G401.6 (cell line): ENCODE measurements at regions not wholly inside any gene's neighbourhood (a gene's known extent, or its start where the extent isn't known, plus 50 kb on each side); places are given as distances from the start of the nearest gene placed in this dataset.

ENCODE experiments used
- FAIRE-seq: peaks from 2 replicates; lab custom pipeline; 2012; peaks lifted over from hg19 to GRCh38; lab: Jason Lieb, UNC

GRCh38 chr16:64158941-64159588 lies 962.8 kb downstream of the CDH11 start:
- FAIRE-seq = no peak

GRCh38 chr16:64153718-64154117 lies 968.1 kb downstream of the CDH11 start:
- FAIRE-seq = no peak

- FAIRE-seq = no peak
These were observed 969.7 kb downstream of the CDH11 start for GRCh38 chr16:64151990-64152767.

GRCh38 chr16:64150193-64150592 lies 971.7 kb downstream of the CDH11 start:
- FAIRE-seq = no peak

GRCh38 chr16:64149756-64150155 lies 972.1 kb downstream of the CDH11 start:
- FAIRE-seq = no peak

- no peak for FAIRE-seq
These were observed 973.5 kb downstream of the CDH11 start for GRCh38 chr16:64148356-64148755.

- no peak for FAIRE-seq
These were observed 973.9 kb downstream of the CDH11 start for GRCh38 chr16:64147941-64148340.

- no peak for FAIRE-seq
These were observed 977.2 kb downstream of the CDH11 start for GRCh38 chr16:64144617-64145016.

GRCh38 chr16:64138621-64139020 lies 983.2 kb downstream of the CDH11 start:
- FAIRE-seq = no peak

GRCh38 chr16:64138006-64138405 lies 983.9 kb downstream of the CDH11 start:
- no peak for FAIRE-seq

- no peak for FAIRE-seq
These were observed 985.1 kb downstream of the CDH11 start for GRCh38 chr16:64136743-64137142.

GRCh38 chr16:64136314-64136713 lies 985.5 kb downstream of the CDH11 start:
- FAIRE-seq = no peak

- no peak for FAIRE-seq
These were observed 988.5 kb downstream of the CDH11 start for GRCh38 chr16:64133366-64133765.

GRCh38 chr16:64132759-64133361 lies 989.0 kb downstream of the CDH11 start:
- no peak for FAIRE-seq

- no peak for FAIRE-seq
These were observed 989.7 kb downstream of the CDH11 start for GRCh38 chr16:64132190-64132589.

- no peak for FAIRE-seq
These were observed 990.4 kb downstream of the CDH11 start for GRCh38 chr16:64131423-64131822.

GRCh38 chr16:64130140-64130539 lies 991.7 kb downstream of the CDH11 start:
- FAIRE-seq = no peak

- FAIRE-seq = no peak
These were observed 999.7 kb downstream of the CDH11 start for GRCh38 chr16:64122177-64122576.

- FAIRE-seq = no peak
These were observed 1000.4 kb downstream of the CDH11 start for GRCh38 chr16:64121473-64121872.

GRCh38 chr16:64116151-64116550 lies 1005.7 kb downstream of the CDH11 start:
- no peak for FAIRE-seq

- no peak for FAIRE-seq
These were observed 1012.6 kb downstream of the CDH11 start for GRCh38 chr16:64109241-64109640.

- FAIRE-seq = no peak
These were observed 1019.2 kb downstream of the CDH11 start for GRCh38 chr16:64102654-64103053.

- FAIRE-seq = no peak
These were observed 1023.4 kb downstream of the CDH11 start for GRCh38 chr16:64098451-64098850.

- no peak for FAIRE-seq
These were observed 1025.2 kb downstream of the CDH11 start for GRCh38 chr16:64096689-64097088.
